ENCODE measurements at regions not wholly inside any gene's neighbourhood (a gene's known extent, or its start where the extent isn't known, plus 50 kb on each side); places are given as distances from the start of the nearest gene placed in this dataset.
A peak's percentile ranks its signal among the peaks of the same experiment; 100 is the strongest.

GRCh38 chr2:181130686-181131085 is 150.3 kb downstream of the UBE2E3 start:
- H3K4me1 ChIP-seq (ENCODE audit: insufficient read depth, low read length) = peaks cover 66% of the 10 kb centered on the region
- CTCF ChIA-PET (ENCODE audit: partially characterized antibody) = interaction anchor here (1.3 to 1.9 kb wide), 7 partner anchors 10 to 330 kb away, joined by 3 to 9 read pairs (median 4); partner anchors contain the start of gene ITGA4

GRCh38 chr2:181131584-181131983 is 151.2 kb downstream of the UBE2E3 start:
- H3K27me3 Mint-ChIP-seq = no peaks in the 10 kb centered on the region
- Histone ChIP-seq H3K27me3 (ENCODE audit: insufficient read depth, low read length) (no peaks in the 10 kb centered on the region), H3K4me1 (ENCODE audit: insufficient read depth, low read length) (peaks cover 57% of the 10 kb centered on the region), H3K27ac (ENCODE audit: low read depth, low read length) (peak overlapping the region; percentile 57), H3K36me3 (ENCODE audit: insufficient read depth, low read length) (no peaks in the 10 kb centered on the region), H3K4me3 (ENCODE audit: low read length in 2 of 2) (peak overlapping the region in 1 of 2 donors; percentile 1), H3K9me3 (ENCODE audit: control insufficient read depth in 1 of 2, low read length in 2 of 2) (no peaks in the 10 kb centered on the region)
- ChIA-PET POLR2A (ENCODE audit: partially characterized antibody) (interaction anchor here (0.8 to 10.8 kb wide), 19 partner anchors 8 to 335 kb away, joined by 3 to 296 read pairs (median 4); partner anchors contain the start of gene ITGA4), CTCF (ENCODE audit: partially characterized antibody) (interaction anchor here (1.1 to 1.9 kb wide), 9 partner anchors 9 to 329 kb away, joined by 3 to 9 read pairs (median 4); partner anchors contain the start of gene ITGA4)
- DNase-seq = no peak
- H3K4me3 Mint-ChIP-seq = peak overlapping the region; percentile 61 to 90 (median 78)
- H3K4me1 Mint-ChIP-seq = peaks cover 23 to 62% (median 31%) of the 10 kb centered on the region in 4 donors
- H3K27ac Mint-ChIP-seq = peak overlapping the region; percentile 78 to 96 (median 93)
- intact Hi-C loops (cut with micrococcal nuclease) = no loop called here
- H3K36me3 Mint-ChIP-seq = peaks cover 28 to 40% of the 10 kb centered on the region in 2 donors
- peaks cover 2 to 21% (median 15%) of the 10 kb centered on the region in 8 donors for H3K9me3 Mint-ChIP-seq

More at GRCh38 chr2:181130686-181131085, 150.3 kb downstream of the UBE2E3 start:
- intact Hi-C loops (cut with micrococcal nuclease) = no loop called here
- no peaks in the 10 kb centered on the region for H3K36me3 ChIP-seq (ENCODE audit: insufficient read depth, low read length)
- H3K4me3 ChIP-seq (ENCODE audit: low read length in 2 of 2) = peak overlapping the region in 1 of 2 donors; percentile 1
- H3K9me3 ChIP-seq (ENCODE audit: control insufficient read depth in 1 of 2, low read length in 2 of 2) = no peaks in the 10 kb centered on the region
- Mint-ChIP-seq H3K36me3 (peaks cover 24 to 38% of the 10 kb centered on the region in 2 donors), H3K9me3 (peaks cover 0 to 18% (median 7%) of the 10 kb centered on the region in 8 donors), H3K27me3 (no peaks in the 10 kb centered on the region), H3K27ac (peak overlapping the region in 6 of 7 donors; percentile 78 to 96 (median 94)), H3K4me1 (peaks cover 29 to 70% (median 38%) of the 10 kb centered on the region in 4 donors), H3K4me3 (peak overlapping the region in 6 of 8 donors; percentile 73 to 90 (median 78))
- peak overlapping the region; percentile 57 for H3K27ac ChIP-seq (ENCODE audit: low read depth, low read length)
- H3K27me3 ChIP-seq (ENCODE audit: insufficient read depth, low read length) = no peaks in the 10 kb centered on the region
- no peak for DNase-seq
- POLR2A ChIA-PET (ENCODE audit: partially characterized antibody) = interaction anchor here (0.8 to 10.8 kb wide), 16 partner anchors 9 to 328 kb away, joined by 3 to 296 read pairs (median 5); partner anchors contain the start of gene ITGA4

- H3K27ac ChIP-seq (ENCODE audit: low read depth, low read length) = peak overlapping the region; percentile 35
- H3K9me3 Mint-ChIP-seq = peaks cover 0 to 18% (median 12%) of the 10 kb centered on the region in 8 donors
- no peak for DNase-seq
- ChIA-PET POLR2A (ENCODE audit: partially characterized antibody) (interaction anchor here (1.7 kb wide), 1 partner anchor 13 kb away, joined by 4 read pairs; no protein-coding TSS in a partner anchor), CTCF (ENCODE audit: partially characterized antibody) (no interaction called here)
- H3K4me1 ChIP-seq (ENCODE audit: insufficient read depth, low read length) = peaks cover 62% of the 10 kb centered on the region
- H3K27ac Mint-ChIP-seq = peak overlapping the region; percentile 72 to 89 (median 77)
- H3K9me3 ChIP-seq (ENCODE audit: control insufficient read depth in 1 of 2, low read length in 2 of 2) = no peaks in the 10 kb centered on the region
- H3K4me3 ChIP-seq (ENCODE audit: low read length in 2 of 2) = no peak overlapping the region
- H3K36me3 ChIP-seq (ENCODE audit: insufficient read depth, low read length) = no peaks in the 10 kb centered on the region
- H3K27me3 ChIP-seq (ENCODE audit: insufficient read depth, low read length) = no peaks in the 10 kb centered on the region
- H3K27me3 Mint-ChIP-seq = no peaks in the 10 kb centered on the region
- intact Hi-C loops (cut with micrococcal nuclease) = no loop called here
- peaks cover 37 to 65% (median 46%) of the 10 kb centered on the region in 4 donors for H3K4me1 Mint-ChIP-seq
- peak overlapping the region; percentile 8 to 79 (median 36) for H3K4me3 Mint-ChIP-seq
- H3K36me3 Mint-ChIP-seq = peaks cover 12 to 22% of the 10 kb centered on the region in 2 donors
These were observed 158.4 kb downstream of the UBE2E3 start for GRCh38 chr2:181138816-181139215.

- Histone ChIP-seq H3K27me3 (ENCODE audit: insufficient read depth, low read length) (no peaks in the 10 kb centered on the region), H3K36me3 (ENCODE audit: insufficient read depth, low read length) (no peaks in the 10 kb centered on the region), H3K9me3 (ENCODE audit: control insufficient read depth in 1 of 2, low read length in 2 of 2) (no peaks in the 10 kb centered on the region), H3K27ac (ENCODE audit: low read depth, low read length) (peak overlapping the region; percentile 74), H3K4me1 (ENCODE audit: insufficient read depth, low read length) (peaks cover 70% of the 10 kb centered on the region), H3K4me3 (ENCODE audit: low read length in 2 of 2) (no peak overlapping the region)
- no peaks in the 10 kb centered on the region for H3K27me3 Mint-ChIP-seq
- DNase-seq = no peak
- peaks cover 17 to 18% of the 10 kb centered on the region in 2 donors for H3K36me3 Mint-ChIP-seq
- H3K4me3 Mint-ChIP-seq = peak overlapping the region in 7 of 8 donors; percentile 61 to 91 (median 82)
- CTCF ChIA-PET (ENCODE audit: partially characterized antibody) = interaction anchor here (1.0 to 2.7 kb wide), 6 partner anchors 8 to 318 kb away, joined by 3 to 11 read pairs (median 6); partner anchors contain the start of gene ITGA4
- intact Hi-C loops (cut with micrococcal nuclease) = loop anchor here (1.0 kb wide), 3 partner anchors 8 to 25 kb away; no protein-coding TSS in a partner anchor
- H3K9me3 Mint-ChIP-seq = peaks cover 0 to 18% (median 11%) of the 10 kb centered on the region in 8 donors
- peaks cover 44 to 74% (median 55%) of the 10 kb centered on the region in 4 donors for H3K4me1 Mint-ChIP-seq
- POLR2A ChIA-PET (ENCODE audit: partially characterized antibody) = interaction anchor here (0.9 to 8.2 kb wide), 15 partner anchors 9 to 318 kb away, joined by 3 to 296 read pairs (median 4); partner anchors contain the start of gene ITGA4
- H3K27ac Mint-ChIP-seq = peak overlapping the region; percentile 9 to 99 (median 98)
These were observed 159.4 kb downstream of the UBE2E3 start for GRCh38 chr2:181139831-181140230.

- Histone ChIP-seq H3K27me3 (ENCODE audit: insufficient read depth, low read length) (no peaks in the 10 kb centered on the region), H3K27ac (ENCODE audit: low read depth, low read length) (peak overlapping the region; percentile 74), H3K4me3 (ENCODE audit: low read length in 2 of 2) (no peak overlapping the region), H3K4me1 (ENCODE audit: insufficient read depth, low read length) (peaks cover 72% of the 10 kb centered on the region), H3K36me3 (ENCODE audit: insufficient read depth, low read length) (no peaks in the 10 kb centered on the region), H3K9me3 (ENCODE audit: control insufficient read depth in 1 of 2, low read length in 2 of 2) (no peaks in the 10 kb centered on the region)
- Mint-ChIP-seq H3K4me1 (peaks cover 44 to 78% (median 58%) of the 10 kb centered on the region in 4 donors), H3K27me3 (no peaks in the 10 kb centered on the region), H3K27ac (peak overlapping the region; percentile 86 to 99 (median 98)), H3K9me3 (peaks cover 0 to 16% (median 9%) of the 10 kb centered on the region in 8 donors), H3K4me3 (peak overlapping the region in 7 of 8 donors; percentile 61 to 91 (median 82)), H3K36me3 (peaks cover 18 to 21% of the 10 kb centered on the region in 2 donors)
- ChIA-PET CTCF (ENCODE audit: partially characterized antibody) (interaction anchor here (1.0 to 2.7 kb wide), 6 partner anchors 9 to 317 kb away, joined by 3 to 11 read pairs (median 6); partner anchors contain the start of gene ITGA4), POLR2A (ENCODE audit: partially characterized antibody) (interaction anchor here (0.6 to 8.2 kb wide), 18 partner anchors 8 to 317 kb away, joined by 3 to 296 read pairs (median 4); partner anchors contain the start of gene ITGA4)
- peak in 1 of 5 donors; percentile 66 for DNase-seq
- intact Hi-C loops (cut with micrococcal nuclease) = loop anchor here (1.0 kb wide), 3 partner anchors 8 to 25 kb away; no protein-coding TSS in a partner anchor
These were observed 160.0 kb downstream of the UBE2E3 start for GRCh38 chr2:181140414-181140813.

- no peaks in the 10 kb centered on the region for H3K27me3 ChIP-seq (ENCODE audit: insufficient read depth, low read length)
- peak overlapping the region; percentile 74 for H3K27ac ChIP-seq (ENCODE audit: low read depth, low read length)
- Mint-ChIP-seq H3K36me3 (peaks cover 14 to 16% of the 10 kb centered on the region in 2 donors), H3K27me3 (no peaks in the 10 kb centered on the region), H3K9me3 (peaks cover 0 to 11% (median 5%) of the 10 kb centered on the region in 8 donors), H3K27ac (peak overlapping the region; percentile 86 to 99 (median 98)), H3K4me1 (peaks cover 44 to 80% (median 59%) of the 10 kb centered on the region in 4 donors), H3K4me3 (peak overlapping the region in 7 of 8 donors; percentile 18 to 91 (median 82))
- ChIA-PET POLR2A (ENCODE audit: partially characterized antibody) (interaction anchor here (0.6 to 9.0 kb wide), 22 partner anchors 12 to 319 kb away, joined by 3 to 296 read pairs (median 4); partner anchors contain the start of gene ITGA4), CTCF (ENCODE audit: partially characterized antibody) (interaction anchor here (0.8 to 2.7 kb wide), 10 partner anchors 9 to 317 kb away, joined by 3 to 11 read pairs (median 6); partner anchors contain the start of gene ITGA4)
- H3K36me3 ChIP-seq (ENCODE audit: insufficient read depth, low read length) = no peaks in the 10 kb centered on the region
- peaks cover 75% of the 10 kb centered on the region for H3K4me1 ChIP-seq (ENCODE audit: insufficient read depth, low read length)
- H3K4me3 ChIP-seq (ENCODE audit: low read length in 2 of 2) = no peak overlapping the region
- intact Hi-C loops (cut with micrococcal nuclease) = loop anchor here (1.0 kb wide), 3 partner anchors 9 to 24 kb away; no protein-coding TSS in a partner anchor
- DNase-seq = no peak
- no peaks in the 10 kb centered on the region for H3K9me3 ChIP-seq (ENCODE audit: control insufficient read depth in 1 of 2, low read length in 2 of 2)
These were observed 160.5 kb downstream of the UBE2E3 start for GRCh38 chr2:181140928-181141327.

All from CD4-positive, alpha-beta memory T cell (primary cell).